ENCODE measurements at regions not wholly inside any gene's neighbourhood (a gene's known extent, or its start where the extent isn't known, plus 50 kb on each side); places are given as distances from the start of the nearest gene placed in this dataset.
"Not testable (repeated sequence)": the region's sequence is repeated elsewhere in the genome, so short reads cannot be mapped to it uniquely, and the experiment has no call there.

DNA sequence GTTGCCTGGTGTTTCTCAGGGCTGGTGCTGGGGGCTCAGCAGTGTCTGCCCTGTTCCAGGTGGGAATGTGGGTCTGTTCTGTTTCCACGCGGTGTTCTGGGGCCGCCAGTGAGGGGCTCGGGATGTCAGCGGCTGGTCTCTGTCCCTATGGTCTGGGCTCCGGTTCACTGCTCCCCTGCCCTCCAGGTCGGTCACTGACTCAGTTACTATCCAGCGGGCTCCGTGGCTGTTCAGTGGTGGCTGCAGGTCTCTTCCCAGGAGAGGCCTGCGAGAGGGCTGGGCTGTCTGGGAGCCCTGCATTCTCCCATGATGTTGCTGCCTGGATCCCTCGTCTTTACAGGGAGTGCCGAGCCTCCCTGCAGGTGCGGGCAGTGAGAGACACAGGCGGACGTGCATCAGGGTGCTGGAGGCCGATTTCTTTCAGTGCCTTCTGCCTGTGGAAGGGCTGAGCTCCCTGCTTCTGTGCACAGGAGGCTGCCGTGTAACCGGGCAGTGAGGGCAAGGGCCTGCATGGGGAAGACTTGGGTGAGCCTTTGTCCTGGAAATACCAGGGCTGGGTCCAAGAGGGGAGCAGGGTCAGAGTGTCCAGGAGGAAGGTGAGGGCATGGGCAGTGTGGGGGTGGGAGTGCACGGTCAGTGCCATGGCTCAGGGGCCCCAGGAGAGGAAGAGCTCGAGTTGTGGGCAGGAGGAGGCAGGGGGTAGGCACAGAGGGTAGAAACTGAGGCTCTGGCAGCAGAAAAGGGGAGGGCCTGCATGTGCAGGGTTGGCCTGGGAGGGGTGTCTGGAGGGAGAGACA lies 391.0 kb downstream of the TMEM121 start:
- not testable (repeated sequence) for DNase-seq (ENCODE audit: low spot score)

DNA sequence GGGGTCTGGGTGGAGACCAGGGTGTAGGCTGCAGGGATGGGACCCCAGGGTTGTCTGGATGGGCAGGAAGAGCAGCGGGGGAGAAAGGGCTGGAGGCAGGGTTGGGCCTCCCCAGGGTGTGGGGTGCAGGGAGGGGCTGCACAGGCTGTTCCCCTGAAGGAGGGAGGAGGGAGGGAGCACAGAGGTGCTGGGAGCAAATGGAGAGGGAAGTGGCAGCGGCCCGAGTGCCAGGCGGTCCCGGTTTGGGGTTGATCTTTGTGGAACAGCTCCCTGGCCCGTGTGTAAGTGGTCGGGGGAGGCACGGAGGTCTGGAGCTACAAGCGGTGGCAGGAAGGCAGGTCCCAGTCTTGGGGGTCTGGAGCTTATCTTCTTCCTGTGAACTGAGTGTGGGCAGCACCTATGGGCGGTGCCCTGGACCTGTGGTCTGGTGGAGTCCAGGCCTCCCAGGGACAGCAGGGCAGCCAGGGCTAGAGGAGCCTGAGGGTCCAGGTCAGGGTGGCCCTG lies 391.6 kb downstream of the TMEM121 start:
- DNase-seq (ENCODE audit: low spot score), result no peak

GRCh38 chr14:105918496-105919262 lies 392.3 kb downstream of the TMEM121 start:
- peak; percentile 49 for DNase-seq (ENCODE audit: low spot score)

- DNase-seq (ENCODE audit: low spot score), result peak; percentile 38
Measured at GRCh38 chr14:105919458-105920150, 393.2 kb downstream of the TMEM121 start.

GRCh38 chr14:105920151-105920700 lies 393.8 kb downstream of the TMEM121 start:
- peak; percentile 33 for DNase-seq (ENCODE audit: low spot score)

DNA sequence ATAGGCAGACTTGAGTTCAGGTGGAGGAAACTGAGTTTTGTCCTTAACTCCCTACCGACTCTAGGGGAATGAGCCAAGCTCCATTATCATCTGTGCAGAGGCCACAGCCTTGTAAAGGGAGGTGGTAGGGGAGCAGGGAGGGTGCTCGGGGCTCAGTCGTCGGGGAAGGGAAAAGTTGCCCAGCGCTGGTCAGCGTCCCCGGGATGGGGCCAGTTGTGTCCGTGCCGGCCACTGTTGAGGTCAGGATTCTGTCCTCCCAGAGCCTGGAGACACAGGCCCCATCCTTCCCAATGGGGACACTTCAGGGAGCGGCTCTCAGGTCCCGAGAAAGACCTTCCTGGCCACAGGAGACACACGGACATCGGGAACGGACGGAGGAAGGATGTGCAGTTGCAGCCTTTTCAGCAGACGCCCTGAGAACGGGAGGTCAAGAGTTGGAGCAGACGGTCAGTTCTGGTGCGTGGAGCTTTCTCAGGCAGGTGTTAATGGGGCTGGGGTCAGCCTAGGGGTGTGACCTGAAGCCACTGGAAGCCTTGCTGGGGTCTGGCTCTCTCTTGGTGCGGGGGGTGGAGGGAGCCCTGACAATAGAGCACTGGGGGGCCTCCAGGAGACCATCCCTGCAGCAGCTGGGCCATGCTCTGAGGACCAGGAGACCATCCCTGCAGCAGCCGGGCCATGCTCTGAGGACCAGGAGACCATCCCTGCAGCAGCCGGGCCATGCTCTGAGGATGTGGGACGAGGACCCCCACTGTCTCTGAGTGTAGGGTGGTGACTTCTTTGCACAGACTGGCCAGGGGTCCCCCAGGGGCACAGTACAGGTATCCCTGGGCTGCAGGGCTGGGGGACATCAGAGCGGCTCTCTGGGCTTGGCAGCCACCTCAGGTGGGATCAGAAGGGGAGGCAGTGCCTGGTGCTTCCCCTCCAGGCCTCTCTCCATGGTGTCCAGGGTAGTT lies 394.7 kb downstream of the TMEM121 start:
- peak; percentile 33 for DNase-seq (ENCODE audit: low spot score)

DNA sequence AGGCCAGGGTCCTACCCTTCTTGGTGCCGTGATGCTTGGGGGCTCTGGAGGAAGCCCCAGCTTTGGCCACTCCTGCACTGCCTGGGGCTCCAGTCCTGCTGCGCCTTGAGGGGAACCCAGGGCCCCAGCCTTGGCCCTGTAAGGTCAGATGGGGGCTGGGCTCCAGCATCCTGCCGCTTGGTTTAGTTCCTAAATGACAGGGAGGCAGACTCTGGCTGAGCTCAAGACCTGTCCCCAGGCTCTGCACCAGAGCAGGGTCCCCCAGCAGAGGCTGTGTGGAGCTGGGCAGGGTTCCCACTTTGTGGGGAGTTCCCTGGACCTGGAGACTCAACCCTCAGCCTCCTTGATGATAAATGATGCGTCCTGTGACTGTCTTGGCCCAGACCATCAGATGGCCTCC lies 395.4 kb downstream of the TMEM121 start:
- DNase-seq (ENCODE audit: low spot score), result peak; percentile 38

- peak; percentile 1 for DNase-seq (ENCODE audit: low spot score)
Measured at GRCh38 chr14:105923520-105924191, 397.3 kb downstream of the TMEM121 start.

- DNase-seq (ENCODE audit: low spot score), result peak; percentile 46
Measured at GRCh38 chr14:105924951-105925591, 398.7 kb downstream of the TMEM121 start.

GRCh38 chr14:105925615-105926372 lies 399.4 kb downstream of the TMEM121 start:
- peak; percentile 22 for DNase-seq (ENCODE audit: low spot score)

DNA sequence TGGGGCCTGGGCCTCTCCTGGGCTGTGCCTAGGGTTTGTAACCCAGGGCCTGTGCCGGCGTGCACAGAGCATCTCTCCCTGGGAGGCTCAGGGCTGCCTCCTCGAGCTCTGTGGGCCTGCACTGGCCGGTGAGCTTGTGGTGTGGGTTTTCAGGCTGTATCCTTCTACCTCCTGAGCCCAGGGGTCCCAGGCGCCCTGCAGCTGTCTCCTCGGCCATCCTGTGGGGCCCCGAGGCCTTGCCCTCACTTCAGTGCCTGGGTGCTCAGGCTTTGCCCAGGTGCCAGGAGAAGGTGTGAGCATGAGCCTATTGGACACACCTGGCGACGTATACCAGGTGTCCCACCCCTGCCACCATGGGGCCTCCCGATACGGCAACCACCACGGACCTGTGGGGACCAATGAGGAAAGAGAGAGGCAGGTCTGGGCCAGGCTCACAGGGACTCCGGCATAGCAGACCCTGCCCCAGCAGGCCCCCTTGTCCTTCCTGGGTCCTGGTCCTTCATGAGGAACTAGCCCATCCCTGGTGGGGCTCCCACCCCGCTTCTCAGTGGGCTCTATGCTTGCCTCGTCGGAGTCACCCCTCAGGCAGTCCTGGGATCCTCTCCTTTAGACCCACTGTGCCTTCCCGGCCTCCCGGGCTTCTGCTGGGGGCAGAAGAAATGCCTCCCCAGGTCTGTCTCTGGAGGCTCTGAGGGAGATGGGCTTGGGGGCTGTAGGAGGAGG lies 400.2 kb downstream of the TMEM121 start:
- DNase-seq (ENCODE audit: low spot score), result peak; percentile 47

DNA sequence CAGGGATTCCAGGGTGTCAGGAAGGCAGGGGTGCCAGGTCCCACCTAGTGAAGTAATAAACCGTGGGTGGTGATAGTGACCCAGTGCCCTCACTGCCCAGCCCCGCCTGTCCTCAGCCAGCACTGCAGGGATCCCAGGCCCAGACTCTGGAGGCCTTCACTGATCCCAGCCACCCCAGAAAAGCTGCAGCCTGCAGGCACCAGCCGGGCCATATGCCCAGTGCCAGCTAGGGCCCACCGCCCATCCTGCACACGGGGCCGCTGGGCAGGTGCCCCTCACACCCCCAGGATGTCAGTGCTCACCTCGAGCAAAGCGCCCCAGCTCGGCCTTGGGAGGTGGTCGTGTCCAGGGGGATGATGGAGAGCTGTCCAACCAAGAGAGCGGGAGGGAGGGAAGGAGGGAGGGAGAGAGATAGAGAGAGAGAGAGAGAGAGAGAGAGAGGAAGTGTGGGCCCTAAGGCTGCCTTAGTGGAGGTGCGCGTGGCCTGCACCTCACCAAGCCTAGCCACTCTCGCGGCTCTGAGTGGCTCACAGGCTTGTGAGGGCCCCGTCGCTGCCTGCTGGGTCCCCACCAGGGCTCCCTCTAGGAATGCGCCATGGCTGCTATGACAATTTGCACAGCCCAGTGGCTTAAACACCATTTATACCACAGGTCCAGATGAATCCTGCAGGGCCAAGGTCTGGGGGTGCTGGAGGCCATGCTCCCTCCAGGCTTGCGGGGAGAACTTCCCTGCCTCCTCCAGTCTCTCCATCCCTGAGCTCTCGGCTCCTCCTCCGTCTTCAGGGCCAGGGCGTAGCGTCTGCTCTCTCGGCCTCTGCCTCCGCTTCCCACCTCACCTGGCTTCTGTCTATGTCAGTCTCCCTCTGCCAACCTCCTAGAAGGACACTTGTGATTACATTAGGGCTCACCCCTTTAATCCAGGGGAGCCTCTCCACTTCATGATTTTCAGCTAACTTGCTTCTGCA lies 401.0 kb downstream of the TMEM121 start:
- peak; percentile 57 for DNase-seq (ENCODE audit: low spot score)

GRCh38 chr14:105928171-105929111 lies 402.1 kb downstream of the TMEM121 start:
- peak; percentile 59 for DNase-seq (ENCODE audit: low spot score)

GRCh38 chr14:105929327-105930081 lies 403.1 kb downstream of the TMEM121 start:
- DNase-seq (ENCODE audit: low spot score), result peak; percentile 38

DNA sequence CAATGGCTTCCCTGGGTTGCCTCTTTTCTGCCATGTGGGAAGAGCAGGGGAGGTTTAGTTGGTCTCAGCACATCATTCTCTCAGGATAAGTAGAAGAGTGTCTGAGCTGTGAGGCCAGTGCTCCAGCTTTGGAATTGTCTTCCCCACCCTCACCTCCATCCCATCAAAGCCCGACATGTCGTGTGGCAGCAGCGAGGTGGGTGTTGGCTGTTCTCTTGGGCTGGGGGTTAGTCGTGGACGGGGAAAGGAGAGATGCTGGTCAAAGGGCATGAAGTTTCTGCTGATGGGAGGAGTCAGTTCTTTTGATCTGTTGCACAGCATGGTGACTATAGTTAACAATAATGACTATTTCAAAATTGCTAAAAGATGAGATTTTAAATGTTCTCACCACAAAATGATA lies 404.2 kb downstream of the TMEM121 start:
- no peak for DNase-seq (ENCODE audit: low spot score)

All from left forelimb (tissue), 1 donor.